Mesenchymal stem cell (in vitro differentiated cells and primary cell): ENCODE measurements at regions not wholly inside any gene's neighbourhood (a gene's known extent, or its start where the extent isn't known, plus 50 kb on each side); places are given as distances from the start of the nearest gene placed in this dataset.

Experiments
- DNase-seq: peaks from one replicate; pipeline ENCODE4 v3.0.0-alpha.2; 2013
- H2AFZ ChIP-seq: one replicate; pipeline ENCODE4 v1.6.1; 2013; ENCODE audit warnings: low read depth, mild to moderate bottlenecking, control low read depth, inconsistent platforms, low read length, moderate library complexity
- H2AK5ac ChIP-seq: 2 replicates; pipeline ENCODE4 v1.6.1; 2013; ENCODE audit warnings: low read length, moderate library complexity, mild to moderate bottlenecking, inconsistent platforms; ENCODE audit not compliant: severe bottlenecking
- H2BK120ac ChIP-seq: one replicate; pipeline ENCODE4 v1.6.1; 2013; ENCODE audit warnings: low read depth, mild to moderate bottlenecking, inconsistent platforms, low read length, moderate library complexity
- H2BK12ac ChIP-seq, 2 experiments: one replicate each; pipeline ENCODE4 v1.6.1; 2013; ENCODE audit warnings: inconsistent platforms in 2 of 2, low read length in 2 of 2, mild to moderate bottlenecking in 2 of 2, moderate library complexity in 2 of 2, control low read depth in 1 of 2
- H2BK15ac ChIP-seq: one replicate; pipeline ENCODE4 v1.6.1; 2013; ENCODE audit warnings: mild to moderate bottlenecking, low read depth, inconsistent platforms; ENCODE audit not compliant: poor library complexity, severe bottlenecking
- H2BK5ac ChIP-seq: 2 replicates; pipeline ENCODE4 v1.6.1; 2013; ENCODE audit warnings: low read depth, mild to moderate bottlenecking, low read length, control low read depth, inconsistent platforms; ENCODE audit not compliant: poor library complexity, severe bottlenecking
- H3K14ac ChIP-seq, 2 experiments: one replicate each; pipeline ENCODE4 v1.6.1; 2013; ENCODE audit warnings: inconsistent platforms in 2 of 2, low read length in 2 of 2, control low read depth in 1 of 2, mild to moderate bottlenecking in 1 of 2, moderate library complexity in 1 of 2
- H3K18ac ChIP-seq, 2 experiments: one replicate each; pipeline ENCODE4 v1.6.1; 2013; ENCODE audit warnings: inconsistent platforms in 2 of 2, low read length in 2 of 2, control low read depth in 1 of 2, low read depth in 1 of 2, mild to moderate bottlenecking in 1 of 2
- H3K23ac ChIP-seq, 2 experiments: one replicate each; pipeline ENCODE4 v1.6.1; 2013; ENCODE audit warnings: inconsistent platforms in 2 of 2, low read length in 2 of 2, mild to moderate bottlenecking in 2 of 2, moderate library complexity in 2 of 2, control low read depth in 1 of 2
- H3K27ac ChIP-seq: 2 replicates; pipeline ENCODE4 v1.5.1; 2013; ENCODE audit warnings: mild to moderate bottlenecking, moderate library complexity, low read length, control low read depth, inconsistent platforms; ENCODE audit not compliant: poor library complexity, severe bottlenecking
- H3K27me3 ChIP-seq, 2 experiments: 2 replicates each; pipeline versions ENCODE4 v1.6.1 to v1.7.0; 2013; ENCODE audit warnings: low read length in 2 of 2, mild to moderate bottlenecking in 2 of 2, moderate library complexity in 2 of 2, control low read depth in 1 of 2, inconsistent platforms in 1 of 2; ENCODE audit not compliant: control insufficient read depth in 1 of 2, insufficient read depth in 1 of 2
- H3K36me3 ChIP-seq, 2 experiments: 2 replicates each; pipeline versions ENCODE4 v1.6.1 to v1.7.0; 2013; ENCODE audit warnings: low read length in 2 of 2, control low read depth in 1 of 2, inconsistent platforms in 1 of 2, low read depth in 1 of 2, mild to moderate bottlenecking in 1 of 2; ENCODE audit not compliant: insufficient read depth in 2 of 2, control insufficient read depth in 1 of 2
- H3K4ac ChIP-seq, 2 experiments: one replicate each; pipeline ENCODE4 v1.6.1; 2013; ENCODE audit warnings: inconsistent platforms in 2 of 2, low read length in 2 of 2, mild to moderate bottlenecking in 2 of 2, moderate library complexity in 2 of 2, control low read depth in 1 of 2, low read depth in 1 of 2
- H3K4me1 ChIP-seq: 2 replicates; pipeline ENCODE4 v1.6.1; 2013; ENCODE audit warnings: low read depth, low read length, control low read depth; ENCODE audit not compliant: control insufficient read depth, insufficient read depth
- H3K4me2 ChIP-seq: 2 replicates; pipeline ENCODE4 v1.6.1; 2013; ENCODE audit warnings: low read length, mild to moderate bottlenecking, inconsistent platforms; ENCODE audit not compliant: poor library complexity, severe bottlenecking
- H3K4me3 ChIP-seq, 2 experiments: 2 replicates each; pipeline versions ENCODE4 v1.5.1 to v1.7.0; 2013; ENCODE audit warnings: low read length in 2 of 2, mild to moderate bottlenecking in 2 of 2, control low read depth in 1 of 2, low read depth in 1 of 2; ENCODE audit not compliant: insufficient read depth in 1 of 2
- H3K79me1 ChIP-seq: replicated peaks from 2 replicates; pipeline ENCODE4 v1.6.1; 2013; ENCODE audit warnings: mild to moderate bottlenecking, control low read depth, low read length, inconsistent platforms; ENCODE audit not compliant: poor library complexity, severe bottlenecking
- H3K9ac ChIP-seq: 2 replicates; pipeline ENCODE4 v1.7.0; 2013; ENCODE audit warnings: mild to moderate bottlenecking, low read length, moderate library complexity
- H3K9me3 ChIP-seq: 2 replicates; pipeline ENCODE4 v1.7.0; 2013; ENCODE audit warnings: mild to moderate bottlenecking, low read length; ENCODE audit not compliant: control insufficient read depth
- H4K8ac ChIP-seq: one replicate; pipeline ENCODE4 v1.6.1; 2013; ENCODE audit warnings: inconsistent platforms, mild to moderate bottlenecking, low read length, moderate library complexity
- H4K91ac ChIP-seq: one replicate; pipeline ENCODE4 v1.6.1; 2013; ENCODE audit warnings: mild to moderate bottlenecking, low read length, inconsistent platforms
- WGBS: methylation state at CpG from one replicate; pipeline ENCODE4 v1.1.7; 2013; ENCODE audit warnings: mixed read lengths; 5-methylcytosine and 5-hydroxymethylcytosine counted together

DNA sequence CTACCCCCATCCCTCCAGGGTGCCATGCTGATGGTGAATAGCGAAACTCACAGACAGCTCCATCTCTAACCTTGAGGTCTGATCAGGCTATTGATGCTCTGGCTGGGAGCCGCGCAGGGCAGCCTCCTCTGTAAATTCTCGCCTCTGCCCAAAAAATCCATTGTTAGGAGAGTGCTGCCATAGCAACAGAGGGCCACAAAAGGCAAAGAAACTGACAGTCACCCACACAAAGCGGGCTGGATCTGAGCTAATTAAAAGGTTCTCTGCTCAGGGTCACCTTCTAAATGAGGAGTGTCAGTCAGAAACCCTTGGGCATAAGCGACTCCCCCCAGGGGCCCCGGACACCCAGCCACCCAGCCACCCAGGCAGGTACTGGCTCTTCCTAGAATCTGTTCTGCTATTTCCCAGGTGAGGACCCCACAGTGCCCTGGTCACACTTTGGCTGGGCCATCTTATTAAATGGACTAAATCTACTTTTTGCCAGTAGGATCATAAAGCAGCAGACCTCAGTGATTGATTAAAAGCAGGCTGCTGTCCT, 126.7 kb downstream of the MED10 start:
- Histone ChIP-seq H3K4me2 (no peak overlapping the region), H2AFZ (no peak overlapping the region), H3K9ac (no peak overlapping the region), H4K91ac (no peak overlapping the region), H2BK12ac (no peak overlapping the region), H3K36me3 (no peaks in the 10 kb centered on the region), H4K8ac (no peak overlapping the region), H3K23ac (no peak overlapping the region), H3K27me3 (no peaks in the 10 kb centered on the region), H3K79me1 (no peaks in the 10 kb centered on the region), H3K4ac (no peak overlapping the region), H2BK120ac (no peak overlapping the region), H2BK15ac (no peak overlapping the region), H3K9me3 (no peaks in the 10 kb centered on the region), H2BK5ac (no peak overlapping the region), H2AK5ac (no peak overlapping the region), H3K4me3 (no peak overlapping the region), H3K14ac (no peak overlapping the region), H3K27ac (no peak overlapping the region), H3K4me1 (no peaks in the 10 kb centered on the region), H3K18ac (no peak overlapping the region)
- 69% methylated on average over 7 of the region's 7 CpGs for WGBS
- no peak for DNase-seq

DNA sequence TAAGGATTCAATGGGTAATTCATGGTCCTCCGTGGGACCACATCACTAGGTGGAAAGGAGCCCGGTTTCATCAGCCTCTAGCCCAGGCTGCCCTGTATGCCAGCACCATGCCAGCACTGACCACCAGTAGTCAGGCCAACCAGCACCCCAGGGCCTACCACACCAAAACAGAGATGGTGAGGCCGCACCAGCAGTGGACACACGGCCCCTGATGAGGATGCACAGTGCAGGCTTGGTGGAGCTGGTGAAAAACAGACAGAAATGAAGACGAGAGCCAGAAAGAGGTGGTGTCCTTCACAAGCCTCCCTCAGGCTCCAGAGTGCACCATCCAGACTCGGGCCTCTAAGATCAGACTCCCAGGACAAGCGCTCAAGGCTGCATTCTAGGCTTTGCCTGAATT, 128.2 kb downstream of the MED10 start:
- no peak overlapping the region for H3K27ac ChIP-seq
- DNase-seq: no peak
- H3K36me3 ChIP-seq: no peaks in the 10 kb centered on the region
- H4K8ac ChIP-seq: no peak overlapping the region
- H3K79me1 ChIP-seq: no peaks in the 10 kb centered on the region
- no peak overlapping the region for H3K14ac ChIP-seq
- H4K91ac ChIP-seq: no peak overlapping the region
- no peak overlapping the region for H2BK120ac ChIP-seq
- no peak overlapping the region for H3K18ac ChIP-seq
- H3K4ac ChIP-seq: no peak overlapping the region
- no peaks in the 10 kb centered on the region for H3K9me3 ChIP-seq
- H3K23ac ChIP-seq: no peak overlapping the region
- no peak overlapping the region for H3K9ac ChIP-seq
- no peak overlapping the region for H3K4me3 ChIP-seq
- H2BK5ac ChIP-seq: no peak overlapping the region
- H3K4me2 ChIP-seq: no peak overlapping the region
- H3K4me1 ChIP-seq: no peaks in the 10 kb centered on the region
- no peak overlapping the region for H2AFZ ChIP-seq
- H2BK15ac ChIP-seq: no peak overlapping the region
- H2AK5ac ChIP-seq: no peak overlapping the region
- no peak overlapping the region for H2BK12ac ChIP-seq
- H3K27me3 ChIP-seq: no peaks in the 10 kb centered on the region
- WGBS: 64% methylated on average over 7 of the region's 7 CpGs

GRCh38 chr5:6248132-6248531, 130.2 kb downstream of the MED10 start:
- H3K23ac ChIP-seq: no peak overlapping the region
- no peak overlapping the region for H3K9ac ChIP-seq
- H3K9me3 ChIP-seq: no peaks in the 10 kb centered on the region
- H2BK12ac ChIP-seq: no peak overlapping the region
- H2BK15ac ChIP-seq: no peak overlapping the region
- no peak overlapping the region for H2AFZ ChIP-seq
- H2BK5ac ChIP-seq: no peak overlapping the region
- no peak overlapping the region for H3K4me3 ChIP-seq
- DNase-seq: no peak
- H3K14ac ChIP-seq: no peak overlapping the region
- H3K36me3 ChIP-seq: no peaks in the 10 kb centered on the region
- 59% methylated on average over 4 of the region's 5 CpGs for WGBS
- no peak overlapping the region for H2BK120ac ChIP-seq
- H3K18ac ChIP-seq: no peak overlapping the region
- H4K91ac ChIP-seq: no peak overlapping the region
- H3K4ac ChIP-seq: no peak overlapping the region
- no peak overlapping the region for H4K8ac ChIP-seq
- H3K4me1 ChIP-seq: no peaks in the 10 kb centered on the region
- no peak overlapping the region for H2AK5ac ChIP-seq
- no peaks in the 10 kb centered on the region for H3K27me3 ChIP-seq
- H3K27ac ChIP-seq: no peak overlapping the region
- no peak overlapping the region for H3K4me2 ChIP-seq
- no peaks in the 10 kb centered on the region for H3K79me1 ChIP-seq

- no peak overlapping the region for H2AFZ ChIP-seq
- no peak overlapping the region for H3K18ac ChIP-seq
- no peak overlapping the region for H4K8ac ChIP-seq
- 78% methylated on average over 2 of the region's 4 CpGs for WGBS
- no peak overlapping the region for H3K4me3 ChIP-seq
- no peak overlapping the region for H3K14ac ChIP-seq
- H3K4me1 ChIP-seq: no peaks in the 10 kb centered on the region
- H3K27ac ChIP-seq: no peak overlapping the region
- no peak overlapping the region for H4K91ac ChIP-seq
- no peaks in the 10 kb centered on the region for H3K36me3 ChIP-seq
- H2BK15ac ChIP-seq: no peak overlapping the region
- H3K4me2 ChIP-seq: no peak overlapping the region
- H3K23ac ChIP-seq: no peak overlapping the region
- no peak for DNase-seq
- H2BK12ac ChIP-seq: no peak overlapping the region
- no peak overlapping the region for H2AK5ac ChIP-seq
- H2BK5ac ChIP-seq: no peak overlapping the region
- H3K27me3 ChIP-seq: no peaks in the 10 kb centered on the region
- H3K9ac ChIP-seq: no peak overlapping the region
- no peak overlapping the region for H3K4ac ChIP-seq
- H3K9me3 ChIP-seq: no peaks in the 10 kb centered on the region
- H3K79me1 ChIP-seq: no peaks in the 10 kb centered on the region
- no peak overlapping the region for H2BK120ac ChIP-seq
Observed at GRCh38 chr5:6246820-6247437, 131.4 kb downstream of the MED10 start.
